ENCODE measurements at regions not wholly inside any gene's neighbourhood (a gene's known extent, or its start where the extent isn't known, plus 50 kb on each side); places are given as distances from the start of the nearest gene placed in this dataset.

GRCh38 chr3:180253283-180253682 lies 216.5 kb upstream of the PEX5L start:
- DNase-seq: no peak
- Histone ChIP-seq H3K4me1 (ENCODE audit: control extremely low read depth in 1 of 4, control insufficient read depth in 4 of 4, insufficient read depth in 4 of 4, low read length in 3 of 4) (no peaks in the 10 kb centered on the region), H3K27ac (ENCODE audit: insufficient read depth in 1 of 2, low read depth in 1 of 2, low read length in 2 of 2, poor library complexity in 1 of 2, severe bottlenecking in 2 of 2) (no peak overlapping the region), H3K9me3 (ENCODE audit: control extremely low read depth in 1 of 5, control insufficient read depth in 4 of 5, insufficient read depth in 2 of 5, low read depth in 1 of 5, low read length in 4 of 5) (peaks cover 0 to 2% (median 0%) of the 10 kb centered on the region in 5 experiments), H3K4me3 (ENCODE audit: control insufficient read depth in 1 of 7, extremely low read depth in 1 of 7, insufficient read depth in 4 of 7, low read depth in 2 of 7, low read length in 6 of 7) (no peak overlapping the region), H3K27me3 (replicated peaks in 2 of 5; ENCODE audit: control insufficient read depth in 4 of 5, insufficient read depth in 5 of 5, low read length in 4 of 5) (no peaks in the 10 kb centered on the region), H3K36me3 (ENCODE audit: control insufficient read depth in 4 of 4, insufficient read depth in 4 of 4, low read length in 3 of 4) (no peaks in the 10 kb centered on the region)
- CTCF ChIA-PET: no interaction called here
- no CpG with 5 or more reads among the region's 1 CpG for WGBS (ENCODE audit: insufficient coverage)
- POLR2A ChIA-PET: no interaction called here

GRCh38 chr3:180264479-180264878 lies 227.7 kb upstream of the PEX5L start:
- H3K4me3 ChIP-seq (ENCODE audit: control insufficient read depth in 1 of 7, extremely low read depth in 1 of 7, insufficient read depth in 4 of 7, low read depth in 2 of 7, low read length in 6 of 7): no peak overlapping the region
- DNase-seq: no peak
- 92% methylated on average over 2 of the region's 3 CpGs for WGBS (ENCODE audit: insufficient coverage)
- H3K27me3 ChIP-seq (replicated peaks in 2 of 5; ENCODE audit: control insufficient read depth in 4 of 5, insufficient read depth in 5 of 5, low read length in 4 of 5): no peaks in the 10 kb centered on the region
- peaks cover 0 to 2% (median 0%) of the 10 kb centered on the region in 5 experiments for H3K9me3 ChIP-seq (ENCODE audit: control extremely low read depth in 1 of 5, control insufficient read depth in 4 of 5, insufficient read depth in 2 of 5, low read depth in 1 of 5, low read length in 4 of 5)
- no peak overlapping the region for H3K27ac ChIP-seq (ENCODE audit: insufficient read depth in 1 of 2, low read depth in 1 of 2, low read length in 2 of 2, poor library complexity in 1 of 2, severe bottlenecking in 2 of 2)
- ChIA-PET POLR2A (no interaction called here), CTCF (no interaction called here)
- no peaks in the 10 kb centered on the region for H3K36me3 ChIP-seq (ENCODE audit: control insufficient read depth in 4 of 4, insufficient read depth in 4 of 4, low read length in 3 of 4)
- H3K4me1 ChIP-seq (ENCODE audit: control extremely low read depth in 1 of 4, control insufficient read depth in 4 of 4, insufficient read depth in 4 of 4, low read length in 3 of 4): no peaks in the 10 kb centered on the region

DNA sequence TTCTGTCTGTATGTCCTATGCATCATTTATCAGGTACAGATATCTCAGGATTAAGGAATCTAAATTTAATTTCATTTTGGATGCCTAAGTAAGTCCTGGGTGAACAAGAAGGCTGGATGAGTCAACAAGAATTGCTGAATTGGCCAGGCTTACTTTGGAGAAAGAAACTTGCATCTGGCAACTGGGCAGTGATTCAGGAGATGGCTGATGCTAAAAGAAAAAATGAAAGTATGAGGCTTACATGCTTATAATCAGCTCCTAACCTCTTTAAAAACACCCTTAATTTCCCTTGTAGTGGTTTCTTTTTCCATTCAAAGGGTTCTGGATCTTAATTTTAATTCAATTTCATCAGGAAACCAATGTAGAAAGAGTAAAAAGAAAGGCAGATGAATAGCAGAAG lies 228.8 kb upstream of the PEX5L start:
- H3K27me3 ChIP-seq (replicated peaks in 2 of 5; ENCODE audit: control insufficient read depth in 4 of 5, insufficient read depth in 5 of 5, low read length in 4 of 5): no peaks in the 10 kb centered on the region
- H3K27ac ChIP-seq (ENCODE audit: insufficient read depth in 1 of 2, low read depth in 1 of 2, low read length in 2 of 2, poor library complexity in 1 of 2, severe bottlenecking in 2 of 2): no peak overlapping the region
- no peak overlapping the region for H3K4me3 ChIP-seq (ENCODE audit: control insufficient read depth in 1 of 7, extremely low read depth in 1 of 7, insufficient read depth in 4 of 7, low read depth in 2 of 7, low read length in 6 of 7)
- POLR2A ChIA-PET: no interaction called here
- peaks cover 0 to 3% (median 0%) of the 10 kb centered on the region in 5 experiments for H3K9me3 ChIP-seq (ENCODE audit: control extremely low read depth in 1 of 5, control insufficient read depth in 4 of 5, insufficient read depth in 2 of 5, low read depth in 1 of 5, low read length in 4 of 5)
- no peaks in the 10 kb centered on the region for H3K4me1 ChIP-seq (ENCODE audit: control extremely low read depth in 1 of 4, control insufficient read depth in 4 of 4, insufficient read depth in 4 of 4, low read length in 3 of 4)
- H3K36me3 ChIP-seq (ENCODE audit: control insufficient read depth in 4 of 4, insufficient read depth in 4 of 4, low read length in 3 of 4): no peaks in the 10 kb centered on the region
- no peak for DNase-seq
- CTCF ChIA-PET: no interaction called here

GRCh38 chr3:180267202-180267843 lies 230.6 kb upstream of the PEX5L start:
- CTCF ChIA-PET: no interaction called here
- no peaks in the 10 kb centered on the region for H3K4me1 ChIP-seq (ENCODE audit: control extremely low read depth in 1 of 4, control insufficient read depth in 4 of 4, insufficient read depth in 4 of 4, low read length in 3 of 4)
- H3K9me3 ChIP-seq (ENCODE audit: control extremely low read depth in 1 of 5, control insufficient read depth in 4 of 5, insufficient read depth in 2 of 5, low read depth in 1 of 5, low read length in 4 of 5): peaks cover 0 to 2% (median 0%) of the 10 kb centered on the region in 5 experiments
- H3K4me3 ChIP-seq (ENCODE audit: control insufficient read depth in 1 of 7, extremely low read depth in 1 of 7, insufficient read depth in 4 of 7, low read depth in 2 of 7, low read length in 6 of 7): no peak overlapping the region
- no peaks in the 10 kb centered on the region for H3K36me3 ChIP-seq (ENCODE audit: control insufficient read depth in 4 of 4, insufficient read depth in 4 of 4, low read length in 3 of 4)
- POLR2A ChIA-PET: no interaction called here
- DNase-seq: no peak
- no peak overlapping the region for H3K27ac ChIP-seq (ENCODE audit: insufficient read depth in 1 of 2, low read depth in 1 of 2, low read length in 2 of 2, poor library complexity in 1 of 2, severe bottlenecking in 2 of 2)
- no peaks in the 10 kb centered on the region for H3K27me3 ChIP-seq (replicated peaks in 2 of 5; ENCODE audit: control insufficient read depth in 4 of 5, insufficient read depth in 5 of 5, low read length in 4 of 5)
- WGBS (ENCODE audit: insufficient coverage): 76% methylated on average over 2 of the region's 3 CpGs

DNA sequence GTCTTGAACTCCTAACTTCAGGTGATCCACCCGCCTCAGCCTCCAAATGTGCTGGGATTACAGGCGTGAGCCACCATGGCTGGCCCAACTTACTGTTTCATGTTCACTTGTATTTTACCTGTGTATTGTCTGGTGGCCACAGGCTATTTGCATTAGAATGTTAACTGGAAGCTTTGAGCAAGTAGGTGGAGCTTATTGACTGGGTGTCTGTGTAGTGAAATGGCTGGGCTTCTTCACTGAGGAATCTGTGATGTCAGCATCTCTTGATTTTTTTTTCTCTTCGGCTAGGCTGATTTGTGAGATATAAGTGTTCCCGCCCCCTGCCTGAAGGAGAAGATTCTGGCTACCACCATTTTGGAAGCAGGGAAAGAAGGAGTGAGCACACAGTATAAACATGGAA lies 237.8 kb upstream of the PEX5L start:
- no peak overlapping the region for H3K4me3 ChIP-seq (ENCODE audit: control insufficient read depth in 1 of 7, extremely low read depth in 1 of 7, insufficient read depth in 4 of 7, low read depth in 2 of 7, low read length in 6 of 7)
- no peak for DNase-seq
- ChIA-PET POLR2A (no interaction called here), CTCF (no interaction called here)
- no peak overlapping the region for H3K27ac ChIP-seq (ENCODE audit: insufficient read depth in 1 of 2, low read depth in 1 of 2, low read length in 2 of 2, poor library complexity in 1 of 2, severe bottlenecking in 2 of 2)
- no peaks in the 10 kb centered on the region for H3K27me3 ChIP-seq (replicated peaks in 2 of 5; ENCODE audit: control insufficient read depth in 4 of 5, insufficient read depth in 5 of 5, low read length in 4 of 5)
- H3K9me3 ChIP-seq (ENCODE audit: control extremely low read depth in 1 of 5, control insufficient read depth in 4 of 5, insufficient read depth in 2 of 5, low read depth in 1 of 5, low read length in 4 of 5): peaks cover 0 to 2% (median 0%) of the 10 kb centered on the region in 5 experiments
- H3K4me1 ChIP-seq (ENCODE audit: control extremely low read depth in 1 of 4, control insufficient read depth in 4 of 4, insufficient read depth in 4 of 4, low read length in 3 of 4): no peaks in the 10 kb centered on the region
- 89% methylated on average over 4 of the region's 4 CpGs for whole genome bisulfite sequencing (ENCODE audit: insufficient coverage)
- H3K36me3 ChIP-seq (ENCODE audit: control insufficient read depth in 4 of 4, insufficient read depth in 4 of 4, low read length in 3 of 4): no peaks in the 10 kb centered on the region

DNA sequence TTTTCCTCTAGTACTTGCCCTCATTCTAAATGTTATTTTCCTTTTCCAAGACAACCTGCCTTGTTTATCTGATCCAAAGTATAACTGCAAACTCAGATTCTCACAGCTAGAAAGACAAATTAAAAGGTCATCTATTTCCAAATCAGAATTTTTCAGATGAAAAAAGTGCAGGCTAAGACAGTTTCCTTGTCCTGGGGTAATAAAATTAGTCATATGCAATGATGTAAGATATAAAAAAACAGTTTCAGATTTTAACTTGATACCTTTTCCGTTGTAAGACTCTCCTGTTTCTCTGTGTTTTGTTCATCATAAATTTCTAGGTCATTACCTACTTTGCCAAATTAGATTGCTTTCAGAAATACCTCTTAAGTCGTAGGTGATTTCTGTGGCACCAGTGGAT lies 238.4 kb upstream of the PEX5L start:
- POLR2A ChIA-PET: no interaction called here
- WGBS (ENCODE audit: insufficient coverage): no CpG with 5 or more reads among the region's 2 CpGs
- Histone ChIP-seq H3K4me1 (ENCODE audit: control extremely low read depth in 1 of 4, control insufficient read depth in 4 of 4, insufficient read depth in 4 of 4, low read length in 3 of 4) (no peaks in the 10 kb centered on the region), H3K27me3 (replicated peaks in 2 of 5; ENCODE audit: control insufficient read depth in 4 of 5, insufficient read depth in 5 of 5, low read length in 4 of 5) (no peaks in the 10 kb centered on the region), H3K27ac (ENCODE audit: insufficient read depth in 1 of 2, low read depth in 1 of 2, low read length in 2 of 2, poor library complexity in 1 of 2, severe bottlenecking in 2 of 2) (no peak overlapping the region), H3K9me3 (ENCODE audit: control extremely low read depth in 1 of 5, control insufficient read depth in 4 of 5, insufficient read depth in 2 of 5, low read depth in 1 of 5, low read length in 4 of 5) (no peaks in the 10 kb centered on the region), H3K36me3 (ENCODE audit: control insufficient read depth in 4 of 4, insufficient read depth in 4 of 4, low read length in 3 of 4) (no peaks in the 10 kb centered on the region), H3K4me3 (ENCODE audit: control insufficient read depth in 1 of 7, extremely low read depth in 1 of 7, insufficient read depth in 4 of 7, low read depth in 2 of 7, low read length in 6 of 7) (no peak overlapping the region)
- DNase-seq: no peak
- CTCF ChIA-PET: no interaction called here

DNA sequence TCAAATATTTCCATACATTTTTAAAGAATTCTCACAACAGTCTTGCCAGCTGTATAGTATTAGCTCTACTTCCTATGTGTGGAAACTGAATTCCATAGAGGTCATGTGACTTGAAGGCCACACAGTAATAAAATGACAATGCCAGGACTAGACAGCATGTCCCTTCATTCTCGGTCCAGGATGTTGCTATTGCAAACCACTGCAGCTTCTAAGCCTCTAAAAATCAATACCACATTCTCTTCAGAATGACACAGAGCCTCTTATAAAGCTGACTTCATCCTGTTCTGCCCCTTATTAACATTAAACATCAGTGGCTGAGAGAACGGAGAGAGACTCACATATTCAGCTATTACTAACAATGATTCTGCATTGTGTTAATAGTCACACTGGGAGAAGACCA lies 240.3 kb upstream of the PEX5L start:
- POLR2A ChIA-PET: no interaction called here
- no peaks in the 10 kb centered on the region for H3K4me1 ChIP-seq (ENCODE audit: control extremely low read depth in 1 of 4, control insufficient read depth in 4 of 4, insufficient read depth in 4 of 4, low read length in 3 of 4)
- DNase-seq: no peak
- no peaks in the 10 kb centered on the region for H3K36me3 ChIP-seq (ENCODE audit: control insufficient read depth in 4 of 4, insufficient read depth in 4 of 4, low read length in 3 of 4)
- H3K27me3 ChIP-seq (replicated peaks in 2 of 5; ENCODE audit: control insufficient read depth in 4 of 5, insufficient read depth in 5 of 5, low read length in 4 of 5): no peaks in the 10 kb centered on the region
- WGBS (ENCODE audit: insufficient coverage): 61% methylated on average over 2 of the region's 2 CpGs
- no peak overlapping the region for H3K4me3 ChIP-seq (ENCODE audit: control insufficient read depth in 1 of 7, extremely low read depth in 1 of 7, insufficient read depth in 4 of 7, low read depth in 2 of 7, low read length in 6 of 7)
- CTCF ChIA-PET: interaction anchor here (0.8 kb wide), 1 partner anchor 13 kb away, joined by 3 read pairs; no protein-coding TSS in a partner anchor
- H3K9me3 ChIP-seq (ENCODE audit: control extremely low read depth in 1 of 5, control insufficient read depth in 4 of 5, insufficient read depth in 2 of 5, low read depth in 1 of 5, low read length in 4 of 5): no peaks in the 10 kb centered on the region
- no peak overlapping the region for H3K27ac ChIP-seq (ENCODE audit: insufficient read depth in 1 of 2, low read depth in 1 of 2, low read length in 2 of 2, poor library complexity in 1 of 2, severe bottlenecking in 2 of 2)
